ENCODE measurements at regions not wholly inside any gene's neighbourhood (a gene's known extent, or its start where the extent isn't known, plus 50 kb on each side); places are given as distances from the start of the nearest gene placed in this dataset.

- no peak for TF ChIP-seq ZFX (IDR thresholded peaks at IDR 0.05; ENCODE audit: borderline replicate concordance)
- TF ChIP-seq, protein P1, sequence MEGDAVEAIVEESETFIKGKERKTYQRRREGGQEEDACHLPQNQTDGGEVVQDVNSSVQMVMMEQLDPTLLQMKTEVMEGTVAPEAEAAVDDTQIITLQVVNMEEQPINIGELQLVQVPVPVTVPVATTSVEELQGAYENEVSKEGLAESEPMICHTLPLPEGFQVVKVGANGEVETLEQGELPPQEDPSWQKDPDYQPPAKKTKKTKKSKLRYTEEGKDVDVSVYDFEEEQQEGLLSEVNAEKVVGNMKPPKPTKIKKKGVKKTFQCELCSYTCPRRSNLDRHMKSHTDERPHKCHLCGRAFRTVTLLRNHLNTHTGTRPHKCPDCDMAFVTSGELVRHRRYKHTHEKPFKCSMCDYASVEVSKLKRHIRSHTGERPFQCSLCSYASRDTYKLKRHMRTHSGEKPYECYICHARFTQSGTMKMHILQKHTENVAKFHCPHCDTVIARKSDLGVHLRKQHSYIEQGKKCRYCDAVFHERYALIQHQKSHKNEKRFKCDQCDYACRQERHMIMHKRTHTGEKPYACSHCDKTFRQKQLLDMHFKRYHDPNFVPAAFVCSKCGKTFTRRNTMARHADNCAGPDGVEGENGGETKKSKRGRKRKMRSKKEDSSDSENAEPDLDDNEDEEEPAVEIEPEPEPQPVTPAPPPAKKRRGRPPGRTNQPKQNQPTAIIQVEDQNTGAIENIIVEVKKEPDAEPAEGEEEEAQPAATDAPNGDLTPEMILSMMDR (IDR thresholded peaks at IDR 0.05), result no peak
- H3K27ac ChIP-seq, result no peak overlapping the region
Measured at GRCh38 chr5:3179220-3179619, 416.4 kb upstream of the IRX1 start.

DNA sequence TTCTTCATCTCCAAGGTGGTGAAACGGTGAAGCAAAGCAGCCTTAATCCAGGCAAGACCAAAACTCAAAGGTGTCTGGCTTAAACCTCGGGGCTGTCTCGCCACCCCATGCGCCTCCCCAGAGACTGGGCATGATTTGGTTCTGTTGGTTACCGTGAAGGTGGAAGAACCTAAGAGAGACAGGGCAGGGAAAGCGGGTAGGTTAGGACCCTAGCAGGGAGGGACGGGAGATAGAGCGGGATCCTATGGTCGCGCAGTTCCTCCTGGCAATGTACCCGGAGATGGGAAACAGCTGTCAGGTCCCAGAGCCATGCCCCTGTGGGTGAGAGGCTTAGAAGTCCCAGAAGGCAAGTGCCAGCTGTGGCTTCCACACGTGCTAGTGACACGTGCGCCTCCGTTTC lies 418.3 kb upstream of the IRX1 start:
- H3K27ac ChIP-seq, result no peak overlapping the region
- no peak for TF ChIP-seq ZFX (IDR thresholded peaks at IDR 0.05; ENCODE audit: borderline replicate concordance)
- TF ChIP-seq, protein P1 (IDR thresholded peaks at IDR 0.05), result no peak

- H3K27ac ChIP-seq, result no peak overlapping the region
- no peak for TF ChIP-seq ZFX (IDR thresholded peaks at IDR 0.05; ENCODE audit: borderline replicate concordance)
- TF ChIP-seq, protein P1 (IDR thresholded peaks at IDR 0.05), result no peak
Measured at GRCh38 chr5:3175416-3175815, 420.2 kb upstream of the IRX1 start.

GRCh38 chr5:3167473-3167872 lies 416.0 kb upstream of the IRX2 start:
- TF ChIP-seq ZFX (IDR thresholded peaks at IDR 0.05; ENCODE audit: borderline replicate concordance), result no peak
- TF ChIP-seq, protein P1 (IDR thresholded peaks at IDR 0.05), result no peak

DNA sequence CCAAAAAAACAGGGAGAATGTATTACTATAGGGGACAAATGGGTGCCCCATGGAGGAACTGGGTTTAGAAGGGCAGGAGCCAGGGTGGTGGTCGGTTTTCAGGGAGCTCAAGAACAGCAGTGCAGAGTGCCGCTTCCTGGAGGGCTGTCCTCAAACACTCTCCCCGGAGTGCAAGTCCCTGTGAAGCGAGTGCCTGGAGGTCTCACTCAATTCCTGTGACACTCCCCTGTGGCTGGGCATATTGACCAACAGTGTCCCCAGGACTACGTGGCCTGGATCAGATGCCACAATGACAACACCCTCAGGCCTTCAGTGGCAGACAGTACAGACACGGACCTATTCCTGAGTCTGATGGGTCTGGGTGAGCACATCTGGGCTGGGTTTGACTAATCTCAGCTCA lies 412.1 kb upstream of the IRX2 start:
- H3K27ac ChIP-seq, result no peak overlapping the region
- TF ChIP-seq, protein P1 (IDR thresholded peaks at IDR 0.05), result no peak
- TF ChIP-seq ZFX (IDR thresholded peaks at IDR 0.05; ENCODE audit: borderline replicate concordance), result no peak

More at GRCh38 chr5:3167473-3167872, 416.0 kb upstream of the IRX2 start:
- no peak overlapping the region for H3K27ac ChIP-seq

DNA sequence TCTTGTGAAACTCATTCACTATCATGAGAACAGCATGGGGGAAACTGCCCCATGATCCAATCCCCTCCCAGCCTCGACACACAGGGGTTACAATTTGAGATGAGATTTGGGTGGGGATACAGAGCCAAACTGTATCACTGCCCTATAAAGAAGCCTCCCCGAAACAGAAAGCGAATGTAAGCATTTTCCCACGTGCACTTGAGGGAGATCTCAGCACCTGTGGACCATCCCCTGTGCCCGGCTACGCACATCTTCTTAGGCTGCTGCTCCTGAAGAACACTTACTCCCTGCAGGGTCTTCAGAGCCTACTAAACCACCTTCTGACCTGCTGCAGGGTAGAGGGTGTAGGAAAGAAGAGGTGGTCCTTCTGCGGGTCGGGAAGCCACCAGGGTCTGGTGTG lies 410.2 kb upstream of the IRX2 start:
- TF ChIP-seq, protein P1 (IDR thresholded peaks at IDR 0.05), result no peak
- no peak for TF ChIP-seq ZFX (IDR thresholded peaks at IDR 0.05; ENCODE audit: borderline replicate concordance)

DNA sequence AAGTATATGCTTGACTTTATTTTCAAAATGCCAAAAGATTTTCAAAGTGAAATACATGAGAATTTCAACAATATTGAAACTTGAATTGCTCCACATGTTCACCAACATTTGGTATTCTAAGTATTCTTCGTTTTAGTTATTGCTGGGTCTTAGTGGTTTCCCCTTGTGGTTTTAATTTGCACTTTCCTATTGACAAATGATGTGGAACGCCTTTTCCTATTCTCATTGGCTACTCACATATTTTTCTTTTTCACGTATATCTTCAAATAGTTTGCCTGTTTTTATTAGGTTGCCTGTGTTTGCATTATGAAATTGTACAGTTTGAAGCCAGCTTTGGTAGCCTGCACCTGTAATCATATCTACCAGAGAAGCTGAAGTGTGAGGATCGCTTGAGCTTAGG lies 405.7 kb upstream of the IRX2 start:
- TF ChIP-seq ZFX (IDR thresholded peaks at IDR 0.05; ENCODE audit: borderline replicate concordance), result no peak
- TF ChIP-seq, protein P1 (IDR thresholded peaks at IDR 0.05), result no peak
- H3K27ac ChIP-seq, result no peak overlapping the region

More for the DNA sequence above, 410.2 kb upstream of the IRX2 start:
- no peak overlapping the region for H3K27ac ChIP-seq
